ENCODE measurements at regions not wholly inside any gene's neighbourhood (a gene's known extent, or its start where the extent isn't known, plus 50 kb on each side); places are given as distances from the start of the nearest gene placed in this dataset.

DNA sequence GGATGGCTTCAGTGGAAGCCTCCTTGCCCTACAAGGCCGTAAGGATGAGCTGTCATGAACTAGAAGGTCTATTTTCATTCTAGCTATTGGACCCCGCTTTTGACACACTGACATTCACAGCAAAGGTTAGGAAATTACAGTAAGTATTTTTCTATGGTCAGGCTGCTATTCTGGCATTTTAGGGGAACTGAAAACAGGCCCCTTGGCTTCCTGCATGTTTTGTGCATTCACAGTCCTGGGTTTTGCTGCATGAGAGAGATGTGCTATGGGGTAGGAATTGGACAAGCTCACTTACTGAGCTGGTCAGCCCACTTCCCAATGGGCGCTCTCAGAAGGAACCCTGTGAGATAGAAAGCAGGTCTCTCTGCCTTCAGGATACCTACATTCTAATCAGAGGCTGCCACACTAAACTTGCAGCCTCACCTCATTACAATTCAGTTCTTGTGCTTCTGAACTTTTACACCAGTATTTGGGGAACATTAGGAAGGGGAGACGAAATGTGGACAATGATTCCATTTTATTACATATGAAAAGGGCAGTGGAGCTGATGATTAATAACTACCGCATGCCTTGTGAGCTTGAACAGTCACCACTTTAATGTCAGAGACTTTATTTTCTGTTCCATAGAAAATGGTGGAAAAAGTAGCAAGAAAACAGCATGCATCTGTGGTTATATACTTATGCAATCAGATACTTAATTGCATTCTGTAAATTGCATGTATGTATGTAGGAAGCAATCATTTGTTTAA lies 86.6 kb upstream of the TAB2 start:
- TF ChIP-seq, protein P1, sequence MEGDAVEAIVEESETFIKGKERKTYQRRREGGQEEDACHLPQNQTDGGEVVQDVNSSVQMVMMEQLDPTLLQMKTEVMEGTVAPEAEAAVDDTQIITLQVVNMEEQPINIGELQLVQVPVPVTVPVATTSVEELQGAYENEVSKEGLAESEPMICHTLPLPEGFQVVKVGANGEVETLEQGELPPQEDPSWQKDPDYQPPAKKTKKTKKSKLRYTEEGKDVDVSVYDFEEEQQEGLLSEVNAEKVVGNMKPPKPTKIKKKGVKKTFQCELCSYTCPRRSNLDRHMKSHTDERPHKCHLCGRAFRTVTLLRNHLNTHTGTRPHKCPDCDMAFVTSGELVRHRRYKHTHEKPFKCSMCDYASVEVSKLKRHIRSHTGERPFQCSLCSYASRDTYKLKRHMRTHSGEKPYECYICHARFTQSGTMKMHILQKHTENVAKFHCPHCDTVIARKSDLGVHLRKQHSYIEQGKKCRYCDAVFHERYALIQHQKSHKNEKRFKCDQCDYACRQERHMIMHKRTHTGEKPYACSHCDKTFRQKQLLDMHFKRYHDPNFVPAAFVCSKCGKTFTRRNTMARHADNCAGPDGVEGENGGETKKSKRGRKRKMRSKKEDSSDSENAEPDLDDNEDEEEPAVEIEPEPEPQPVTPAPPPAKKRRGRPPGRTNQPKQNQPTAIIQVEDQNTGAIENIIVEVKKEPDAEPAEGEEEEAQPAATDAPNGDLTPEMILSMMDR (IDR thresholded peaks at IDR 0.05), result no peak
- no peak for TF ChIP-seq EZH2 (IDR thresholded peaks at IDR 0.05)
